ENCODE measurements at regions not wholly inside any gene's neighbourhood (a gene's known extent, or its start where the extent isn't known, plus 50 kb on each side); places are given as distances from the start of the nearest gene placed in this dataset.

- DNase-seq (ENCODE audit: low read depth, low spot score), result no peak
- no peak for TF ChIP-seq CTCF (IDR thresholded peaks at IDR 0.05; ENCODE audit: low read depth, low read length)
- in situ Hi-C loops (cut with HindIII; ENCODE audit: low sequenced_read_pairs), result no loop called here
- H3K4me3 ChIP-seq (ENCODE audit: low read depth, low read length), result no peak overlapping the region
Measured at GRCh38 chr12:34298176-34298970, 276.1 kb downstream of the ALG10 start.

GRCh38 chr12:34298971-34299801, 276.9 kb downstream of the ALG10 start:
- no peak for TF ChIP-seq CTCF (IDR thresholded peaks at IDR 0.05; ENCODE audit: low read depth, low read length)
- H3K4me3 ChIP-seq (ENCODE audit: low read depth, low read length), result no peak overlapping the region
- in situ Hi-C loops (cut with HindIII; ENCODE audit: low sequenced_read_pairs), result no loop called here
- DNase-seq (ENCODE audit: low read depth, low spot score), result no peak

GRCh38 chr12:34299802-34300193, 277.5 kb downstream of the ALG10 start:
- in situ Hi-C loops (cut with HindIII; ENCODE audit: low sequenced_read_pairs), result no loop called here
- H3K4me3 ChIP-seq (ENCODE audit: low read depth, low read length), result no peak overlapping the region
- TF ChIP-seq CTCF (IDR thresholded peaks at IDR 0.05; ENCODE audit: low read depth, low read length), result no peak
- DNase-seq (ENCODE audit: low read depth, low spot score), result no peak

GRCh38 chr12:34300376-34301250, 278.3 kb downstream of the ALG10 start:
- in situ Hi-C loops (cut with HindIII; ENCODE audit: low sequenced_read_pairs), result no loop called here
- DNase-seq (ENCODE audit: low read depth, low spot score), result no peak
- TF ChIP-seq CTCF (IDR thresholded peaks at IDR 0.05; ENCODE audit: low read depth, low read length), result no peak
- no peak overlapping the region for H3K4me3 ChIP-seq (ENCODE audit: low read depth, low read length)

GRCh38 chr12:34301251-34302130, 279.2 kb downstream of the ALG10 start:
- H3K4me3 ChIP-seq (ENCODE audit: low read depth, low read length), result no peak overlapping the region
- TF ChIP-seq CTCF (IDR thresholded peaks at IDR 0.05; ENCODE audit: low read depth, low read length), result no peak
- DNase-seq (ENCODE audit: low read depth, low spot score), result no peak
- in situ Hi-C loops (cut with HindIII; ENCODE audit: low sequenced_read_pairs), result no loop called here

Measured in astrocyte of the spinal cord (primary cell).